ENCODE measurements at regions not wholly inside any gene's neighbourhood (a gene's known extent, or its start where the extent isn't known, plus 50 kb on each side); places are given as distances from the start of the nearest gene placed in this dataset.
A peak's percentile ranks its signal among the peaks of the same experiment; 100 is the strongest.

GRCh38 chr22:25351631-25352293 is 132.3 kb downstream of the CRYBB2 start:
- DNase-seq = no peak

- DNase-seq = no peak
These were observed 132.8 kb downstream of the CRYBB2 start for GRCh38 chr22:25352294-25352680.

DNA sequence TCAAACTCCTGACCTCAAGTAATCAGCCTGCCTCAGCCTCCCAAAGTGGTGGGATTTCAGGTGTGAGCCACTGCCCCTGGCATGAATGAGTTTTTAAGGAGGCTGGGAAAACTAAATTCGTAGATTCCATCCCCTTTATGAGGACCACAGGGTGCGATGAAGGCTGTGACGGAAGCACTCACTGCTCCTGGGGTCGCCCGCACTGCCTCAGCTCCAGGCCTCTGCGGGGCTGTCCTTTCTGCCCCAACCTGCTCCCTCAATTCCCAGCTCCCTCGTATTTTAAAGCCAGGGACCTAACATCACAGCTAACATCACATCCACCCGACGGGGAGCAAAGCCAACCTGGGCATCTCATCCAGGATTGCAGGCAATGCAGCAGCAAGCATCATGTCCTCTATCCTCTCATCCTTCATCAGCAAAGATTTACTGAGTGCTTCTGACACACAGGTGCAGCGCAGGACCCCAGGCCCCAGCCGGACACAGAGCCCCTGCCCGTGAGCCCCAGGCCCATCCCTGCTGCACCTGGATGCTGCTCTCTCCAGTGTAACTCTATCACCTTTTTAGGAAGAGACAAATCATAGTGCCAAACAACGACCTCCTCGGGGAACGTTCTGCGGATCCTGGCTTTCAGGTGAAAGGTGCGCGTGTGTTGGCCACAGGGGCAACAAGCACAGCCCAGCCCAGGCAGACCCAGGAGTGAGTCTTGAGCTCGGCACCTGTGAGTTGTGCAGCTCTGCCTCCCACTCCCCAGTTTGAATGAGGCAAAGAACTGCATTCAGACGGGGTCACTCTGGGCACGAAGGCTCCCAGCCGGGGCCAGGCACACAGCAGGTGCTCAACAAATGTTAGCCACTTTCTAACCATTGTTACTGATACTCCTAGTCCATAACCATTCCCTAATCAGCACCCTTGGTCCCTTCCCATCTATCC is 134.3 kb downstream of the CRYBB2 start:
- no peak for DNase-seq

- DNase-seq = no peak
These were observed 135.0 kb downstream of the CRYBB2 start for GRCh38 chr22:25354456-25354855.

DNA sequence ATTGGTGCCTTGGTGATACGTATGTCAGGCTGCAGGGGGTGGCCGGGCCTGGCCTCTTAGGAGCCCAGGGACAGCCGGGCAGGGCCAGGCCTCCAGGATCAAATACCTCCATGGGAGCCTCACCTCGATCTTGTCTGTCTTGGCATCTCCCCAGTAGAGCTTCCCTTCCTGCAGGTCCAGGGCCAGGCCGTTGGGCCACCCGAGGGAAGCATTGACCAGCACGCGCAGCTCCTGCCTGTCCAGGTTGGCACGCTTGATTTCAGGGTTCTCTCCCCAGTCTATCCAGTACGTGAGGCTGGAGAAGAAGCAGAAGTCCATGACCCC is 137.7 kb downstream of the CRYBB2 start:
- no peak for DNase-seq

- DNase-seq = no peak
These were observed 138.4 kb downstream of the CRYBB2 start for GRCh38 chr22:25357606-25358420.

- DNase-seq = no peak
These were observed 139.2 kb downstream of the CRYBB2 start for GRCh38 chr22:25358421-25359170.

GRCh38 chr22:25359601-25360261 is 140.3 kb downstream of the CRYBB2 start:
- no peak for DNase-seq

DNA sequence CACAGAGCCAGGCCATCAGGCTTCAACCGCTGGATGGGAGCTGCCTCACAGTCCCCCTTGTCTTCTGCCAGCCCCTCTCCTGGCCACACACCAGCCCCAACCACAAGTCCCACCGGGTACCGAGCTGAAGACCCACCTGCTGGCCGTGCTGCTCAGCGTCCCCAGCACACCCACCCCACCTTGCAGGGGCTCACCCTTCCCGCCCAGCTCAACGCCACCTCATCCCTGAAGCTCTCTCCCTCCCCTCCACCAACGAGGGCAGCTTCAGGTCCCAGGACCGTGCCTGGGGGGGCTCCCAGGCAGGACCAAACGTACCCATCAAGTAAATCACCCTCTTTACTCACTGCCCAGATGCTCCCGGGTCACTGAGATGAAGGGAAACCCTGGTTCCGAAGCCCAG is 141.0 kb downstream of the CRYBB2 start:
- DNase-seq = no peak

GRCh38 chr22:25360891-25361645 is 141.6 kb downstream of the CRYBB2 start:
- no peak for DNase-seq

DNA sequence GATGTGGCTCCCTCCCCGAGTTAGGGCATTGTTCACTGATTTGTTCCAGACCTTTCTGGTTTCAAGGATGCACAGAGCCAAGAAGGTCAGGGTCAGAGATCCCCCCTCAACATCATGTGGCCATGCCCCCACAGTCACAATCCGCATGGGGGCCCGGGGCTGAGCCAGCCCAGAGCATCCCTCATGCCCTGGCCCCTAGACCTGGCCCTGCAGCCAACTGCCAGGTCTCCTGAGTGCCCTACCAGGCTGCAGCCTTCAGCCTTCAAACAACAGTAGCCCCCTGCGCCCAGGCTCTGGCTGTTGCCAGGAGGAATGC is 142.4 kb downstream of the CRYBB2 start:
- DNase-seq = no peak

GRCh38 chr22:25362215-25362882 is 142.9 kb downstream of the CRYBB2 start:
- peak; percentile 66 for DNase-seq

- no peak for DNase-seq
These were observed 143.4 kb downstream of the CRYBB2 start for GRCh38 chr22:25362883-25363240.

DNA sequence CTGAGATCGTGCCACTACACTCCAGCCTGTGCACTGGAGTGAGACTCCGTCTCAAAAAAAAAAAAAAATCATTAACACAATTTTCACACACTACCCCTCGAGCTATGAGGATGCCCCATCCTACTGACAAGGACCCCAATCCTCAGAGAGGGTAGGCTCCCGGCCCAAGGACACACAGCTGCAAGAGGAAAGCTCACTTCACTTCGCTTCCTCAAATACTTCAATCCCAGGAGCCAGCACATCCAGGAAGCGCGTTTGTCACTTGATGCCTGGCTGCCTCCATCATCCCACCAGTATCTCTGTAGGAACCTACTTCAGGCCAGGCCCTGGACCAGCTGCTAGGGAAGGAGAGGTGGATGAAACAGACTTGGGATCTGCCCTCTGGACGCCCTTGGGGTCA is 144.0 kb downstream of the CRYBB2 start:
- no peak for DNase-seq

DNA sequence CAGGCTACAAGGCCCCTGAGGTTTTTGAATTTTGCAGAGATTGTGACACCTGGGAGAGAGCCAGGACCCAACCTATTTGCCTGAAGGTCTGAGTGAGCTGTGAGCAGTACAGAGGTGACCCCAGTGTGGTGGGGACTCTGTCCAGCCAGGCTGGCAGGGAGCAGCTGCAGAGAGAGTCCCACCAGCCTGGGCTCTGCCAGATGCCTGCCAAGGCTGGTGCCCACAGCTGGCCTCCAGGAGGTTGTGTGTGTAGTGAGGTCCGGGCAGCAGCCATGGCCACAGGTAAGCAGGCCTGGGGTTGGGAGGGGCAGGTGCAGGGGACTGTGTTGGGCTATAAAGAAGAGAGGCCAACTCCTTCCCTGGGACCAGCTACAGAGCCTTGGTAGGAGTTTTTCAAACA is 144.8 kb downstream of the CRYBB2 start:
- DNase-seq = no peak

GRCh38 chr22:25364736-25365241 is 145.3 kb downstream of the CRYBB2 start:
- DNase-seq = no peak

- DNase-seq = no peak
These were observed 146.2 kb downstream of the CRYBB2 start for GRCh38 chr22:25365491-25366261.

GRCh38 chr22:25366408-25366807 is 147.0 kb downstream of the CRYBB2 start:
- DNase-seq = no peak

DNA sequence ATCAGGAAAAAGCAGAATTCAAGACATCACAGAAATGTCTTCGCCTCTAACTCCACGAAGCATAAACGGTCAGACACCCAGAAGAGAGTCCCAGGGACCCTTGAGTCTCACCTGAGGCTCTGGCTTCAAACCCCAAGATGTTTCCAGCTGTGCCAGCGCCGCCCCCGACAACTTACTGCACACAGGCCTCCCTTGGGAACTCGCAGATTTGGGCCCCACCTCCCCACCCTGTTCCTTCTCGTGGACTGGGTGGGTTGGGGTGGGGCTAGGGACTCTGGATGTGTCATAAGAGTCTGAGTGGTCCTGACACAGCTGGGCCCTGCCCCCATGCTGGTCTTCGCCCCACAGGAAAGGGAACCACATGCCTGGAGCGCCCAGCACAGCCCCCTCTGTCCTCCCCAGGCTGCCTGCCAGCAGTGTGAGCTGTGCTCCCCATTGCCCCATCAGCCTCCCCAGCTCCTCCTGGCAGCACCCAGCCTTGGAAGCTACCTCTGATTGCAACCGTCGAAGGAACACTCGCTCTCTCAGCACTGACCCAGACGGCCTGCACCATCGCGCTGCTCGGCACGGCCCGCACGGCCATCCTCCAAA is 147.5 kb downstream of the CRYBB2 start:
- no peak for DNase-seq

DNA sequence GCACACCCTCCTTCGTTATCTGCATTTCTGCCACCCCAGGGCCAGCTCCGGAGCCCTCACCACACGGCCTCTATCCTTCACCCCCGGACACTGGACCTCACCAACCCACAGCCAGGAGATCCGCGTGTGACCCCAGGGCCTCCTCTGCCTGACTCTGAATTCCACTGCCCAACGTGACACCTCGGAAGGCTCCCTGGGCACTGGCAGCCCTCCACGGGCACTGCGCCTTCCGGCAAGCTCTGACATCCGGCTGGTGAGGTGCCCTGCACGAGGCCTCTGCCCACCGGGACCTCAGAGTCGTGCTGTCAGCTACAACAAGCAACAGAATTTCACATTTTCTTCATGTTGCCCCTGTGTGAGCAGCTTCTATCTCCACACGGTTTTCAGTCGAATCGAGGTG is 148.3 kb downstream of the CRYBB2 start:
- DNase-seq = no peak
